A673 (cell line): ENCODE measurements at regions not wholly inside any gene's neighbourhood (a gene's known extent, or its start where the extent isn't known, plus 50 kb on each side); places are given as distances from the start of the nearest gene placed in this dataset.
"Not testable (repeated sequence)": the region's sequence is repeated elsewhere in the genome, so short reads cannot be mapped to it uniquely, and the experiment has no call there.

Experiments
- EZH2 ChIP-seq: fragments of 200-600 bp; sonication (generic); IDR thresholded peaks from 2 replicates; pipeline ENCODE4 v1.6.1; 2017; ENCODE audit warnings: borderline replicate concordance, low read depth, mild to moderate bottlenecking, mixed read lengths, antibody characterized with exemption, low read length; ENCODE audit not compliant: poor library complexity, severe bottlenecking
- TF ChIP-seq, protein P1 (sequence below): fragments of 300-800, 200-600 bp; sonication (generic); conservative IDR thresholded peaks from 2 replicates; pipeline ENCODE4 v1.5.1; 2017; ENCODE audit warnings: low read depth, mild to moderate bottlenecking, antibody characterized with exemption, low read length, moderate library complexity, mixed read lengths

DNA sequence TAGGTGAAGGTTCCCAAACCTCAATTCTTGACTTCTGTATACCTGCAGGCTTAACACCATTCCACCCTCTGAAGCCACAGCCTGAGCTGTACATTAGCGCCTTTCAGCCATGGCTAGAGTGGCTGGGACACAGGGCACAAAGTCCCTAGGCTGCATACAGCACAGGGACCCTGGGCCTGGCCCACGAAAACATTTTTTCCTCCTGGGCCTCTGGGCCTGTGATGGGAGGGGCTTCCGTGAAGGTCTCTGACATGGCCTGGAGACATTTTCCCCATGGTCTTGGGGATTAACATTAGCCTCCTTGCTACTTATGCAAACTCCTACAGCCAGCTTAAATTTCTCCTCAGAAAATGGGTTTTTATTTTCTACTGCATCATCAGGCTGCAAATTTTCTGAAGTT is 195.2 kb upstream of the NR3C2 start:
- TF ChIP-seq, protein P1, sequence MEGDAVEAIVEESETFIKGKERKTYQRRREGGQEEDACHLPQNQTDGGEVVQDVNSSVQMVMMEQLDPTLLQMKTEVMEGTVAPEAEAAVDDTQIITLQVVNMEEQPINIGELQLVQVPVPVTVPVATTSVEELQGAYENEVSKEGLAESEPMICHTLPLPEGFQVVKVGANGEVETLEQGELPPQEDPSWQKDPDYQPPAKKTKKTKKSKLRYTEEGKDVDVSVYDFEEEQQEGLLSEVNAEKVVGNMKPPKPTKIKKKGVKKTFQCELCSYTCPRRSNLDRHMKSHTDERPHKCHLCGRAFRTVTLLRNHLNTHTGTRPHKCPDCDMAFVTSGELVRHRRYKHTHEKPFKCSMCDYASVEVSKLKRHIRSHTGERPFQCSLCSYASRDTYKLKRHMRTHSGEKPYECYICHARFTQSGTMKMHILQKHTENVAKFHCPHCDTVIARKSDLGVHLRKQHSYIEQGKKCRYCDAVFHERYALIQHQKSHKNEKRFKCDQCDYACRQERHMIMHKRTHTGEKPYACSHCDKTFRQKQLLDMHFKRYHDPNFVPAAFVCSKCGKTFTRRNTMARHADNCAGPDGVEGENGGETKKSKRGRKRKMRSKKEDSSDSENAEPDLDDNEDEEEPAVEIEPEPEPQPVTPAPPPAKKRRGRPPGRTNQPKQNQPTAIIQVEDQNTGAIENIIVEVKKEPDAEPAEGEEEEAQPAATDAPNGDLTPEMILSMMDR, result not testable (repeated sequence)
- not testable (repeated sequence) for TF ChIP-seq EZH2
